GM18505 (cell line): ENCODE measurements at regions not wholly inside any gene's neighbourhood (a gene's known extent, or its start where the extent isn't known, plus 50 kb on each side); places are given as distances from the start of the nearest gene placed in this dataset.
"Not testable (repeated sequence)": the region's sequence is repeated elsewhere in the genome, so short reads cannot be mapped to it uniquely, and the experiment has no call there.

Experiments
- ATAC-seq: cut with Tn5 transposase; IDR thresholded peaks from one replicate; pipeline ENCODE4 v1.9.1; 2021; ENCODE audit not compliant: unreplicated experiment
- POLR2A ChIP-seq: IDR thresholded peaks from 4 replicates; pipeline ENCODE4 v1.6.1; 2011; ENCODE audit warnings: borderline replicate concordance; ENCODE audit not compliant: insufficient read depth, insufficient read length; ENCODE audit errors: extremely low read depth

DNA sequence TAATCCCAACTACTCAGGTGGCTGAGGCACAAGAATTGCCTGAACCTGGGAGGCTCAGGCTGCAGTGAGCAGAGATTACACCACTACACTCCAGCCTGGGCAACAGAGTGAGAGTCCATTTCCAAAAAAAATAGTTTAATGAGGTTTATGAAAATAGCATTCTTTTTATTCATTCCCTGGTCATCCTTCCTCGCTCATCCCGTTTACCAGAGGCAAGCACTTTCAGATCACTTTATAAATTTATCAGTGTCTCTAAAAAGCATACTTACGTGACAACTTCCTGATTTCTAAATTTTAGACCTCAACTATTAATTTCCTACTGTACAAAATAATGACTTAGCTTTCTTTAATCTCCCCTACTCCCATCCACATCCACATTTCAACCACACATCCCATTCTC is 864.8 kb downstream of the EPHA4 start:
- no peak for TF ChIP-seq POLR2A
- ATAC-seq: no peak

DNA sequence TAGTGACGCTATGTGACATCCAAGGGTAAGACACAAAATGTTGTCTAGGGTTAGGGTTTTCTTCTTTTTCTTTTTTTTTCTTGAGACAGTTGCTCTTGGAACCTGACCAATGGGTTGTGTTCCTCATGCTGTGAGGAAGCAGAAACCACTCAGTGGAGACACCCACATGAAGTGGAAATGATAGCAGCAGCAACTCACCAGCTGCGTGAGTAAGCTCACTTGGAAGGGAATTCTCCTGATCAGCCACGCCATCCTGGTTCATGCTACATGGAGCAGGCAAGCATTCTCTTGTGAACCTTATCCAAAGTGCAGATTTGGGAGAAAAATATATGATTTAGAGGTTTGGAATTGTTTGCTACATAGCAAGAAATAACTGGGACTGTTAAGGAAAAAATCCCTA is 863.7 kb downstream of the EPHA4 start:
- TF ChIP-seq POLR2A: no peak
- ATAC-seq: no peak

DNA sequence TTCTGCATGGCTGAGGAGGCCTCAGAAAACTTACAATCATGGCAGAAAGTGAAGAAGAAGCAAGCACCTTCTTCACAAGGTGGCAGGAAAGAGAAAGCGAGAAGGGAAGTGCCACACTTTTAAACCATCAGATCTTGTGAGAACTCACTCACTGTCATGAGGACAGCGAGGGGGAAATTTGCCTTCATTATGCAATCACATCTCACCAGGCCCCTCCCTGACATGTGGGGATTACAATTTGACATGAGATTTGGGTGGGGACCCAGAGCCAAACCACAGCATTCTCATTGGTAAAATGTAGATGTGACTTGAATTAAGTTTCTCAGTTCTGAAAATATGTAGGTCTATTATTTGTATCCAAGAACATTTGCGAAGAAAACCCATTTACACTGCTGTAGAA is 854.8 kb downstream of the EPHA4 start:
- TF ChIP-seq POLR2A: no peak

DNA sequence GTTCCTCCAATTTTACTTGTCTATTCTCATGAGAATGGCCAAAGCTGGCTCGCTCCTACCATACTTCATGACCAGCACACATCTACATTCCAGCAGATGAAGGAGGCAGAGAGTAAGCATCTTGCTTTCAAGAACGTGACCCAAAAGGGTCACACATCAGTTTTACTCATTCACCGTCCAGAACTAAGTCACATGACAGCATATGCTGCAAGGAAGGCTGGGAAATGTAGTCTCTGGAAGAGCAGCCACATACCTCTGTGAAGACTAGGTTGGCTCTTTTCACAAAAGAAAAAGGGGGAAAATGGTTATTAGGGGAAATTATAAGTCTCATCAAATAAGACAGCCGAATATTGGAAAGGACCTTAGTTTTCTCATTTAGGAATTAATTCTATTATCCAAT is 835.3 kb downstream of the EPHA4 start:
- no peak for ATAC-seq

More for the DNA sequence above, 854.8 kb downstream of the EPHA4 start:
- no peak for ATAC-seq

DNA sequence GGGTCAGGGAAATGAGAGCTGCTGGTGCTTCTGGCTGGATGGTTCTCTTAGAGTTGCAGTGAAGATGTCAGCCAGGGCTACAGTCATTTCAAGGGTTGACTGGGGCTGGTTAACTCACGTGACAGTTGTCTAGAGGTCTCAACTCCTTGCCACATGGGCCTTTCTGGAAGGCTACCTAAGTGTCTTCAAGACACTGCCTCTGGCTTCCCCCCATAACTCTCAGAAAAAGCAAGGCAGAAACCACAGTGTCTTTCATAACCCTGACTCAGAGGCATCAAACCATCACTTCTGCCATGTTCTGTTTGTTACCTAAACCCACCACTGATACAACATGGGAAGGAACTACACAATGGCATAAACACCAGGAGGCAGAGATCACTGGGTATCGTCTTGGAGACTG is 828.9 kb downstream of the EPHA4 start:
- TF ChIP-seq POLR2A: no peak
- ATAC-seq: no peak

More for the DNA sequence above, 835.3 kb downstream of the EPHA4 start:
- TF ChIP-seq POLR2A: no peak

DNA sequence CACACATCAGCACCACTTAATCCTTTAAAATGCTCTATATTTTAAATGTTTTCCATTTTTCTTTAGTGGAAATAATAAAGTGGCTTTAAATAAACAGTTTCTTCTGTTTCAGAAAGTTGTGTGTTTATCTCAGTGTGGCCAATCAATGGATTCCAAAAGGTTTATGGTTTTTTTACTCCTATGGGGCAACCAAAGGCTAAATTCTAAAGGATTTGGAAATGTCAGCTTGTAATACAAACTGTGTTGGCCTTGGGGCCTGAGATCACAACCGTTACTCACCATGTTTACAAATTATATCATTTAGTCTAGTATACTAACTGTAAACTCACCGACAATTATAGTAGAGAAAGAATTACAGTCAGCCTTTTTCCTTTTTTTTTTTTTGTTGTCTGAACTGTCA is 827.2 kb downstream of the EPHA4 start:
- ATAC-seq: no peak

DNA sequence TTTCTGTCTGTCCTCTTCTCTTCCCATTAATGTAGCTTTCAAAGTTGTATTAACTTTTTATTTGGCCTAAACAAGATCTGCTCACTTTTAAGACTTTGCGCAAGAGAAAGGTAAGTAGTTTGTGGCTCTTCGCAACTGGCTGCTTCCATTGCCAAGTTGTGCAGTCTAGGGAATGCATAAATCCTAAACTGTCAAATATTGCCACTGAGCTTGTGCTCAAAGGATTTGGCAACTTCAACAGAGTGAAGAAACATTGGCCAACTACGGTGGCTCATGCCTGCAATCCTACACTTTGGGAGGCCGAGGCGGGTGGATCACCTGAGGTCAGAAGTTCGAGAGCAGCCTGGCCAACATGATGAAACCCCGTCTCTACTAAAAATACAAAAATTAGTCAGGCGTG is 826.4 kb downstream of the EPHA4 start:
- no peak for TF ChIP-seq POLR2A
- no peak for ATAC-seq

More for the DNA sequence above, 827.2 kb downstream of the EPHA4 start:
- TF ChIP-seq POLR2A: no peak

DNA sequence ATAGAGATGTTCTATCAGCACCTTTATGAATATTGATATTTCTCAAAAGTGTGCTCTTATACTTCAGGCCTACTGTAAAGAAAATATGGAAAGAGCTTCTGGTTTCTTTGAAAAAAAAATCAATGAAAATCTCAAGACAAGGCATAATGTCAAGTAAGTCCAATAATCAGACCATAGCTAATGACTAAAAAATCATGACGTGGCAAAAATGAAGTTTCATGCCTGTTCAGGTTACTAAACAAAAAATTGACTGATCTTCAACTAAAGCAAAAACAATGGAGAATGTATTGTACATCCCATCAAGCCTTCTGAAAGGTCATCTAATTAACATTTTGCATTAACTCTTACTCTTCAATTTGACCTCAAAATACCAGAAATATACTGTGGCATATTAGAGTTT is 824.4 kb downstream of the EPHA4 start:
- no peak for TF ChIP-seq POLR2A
- ATAC-seq: no peak

DNA sequence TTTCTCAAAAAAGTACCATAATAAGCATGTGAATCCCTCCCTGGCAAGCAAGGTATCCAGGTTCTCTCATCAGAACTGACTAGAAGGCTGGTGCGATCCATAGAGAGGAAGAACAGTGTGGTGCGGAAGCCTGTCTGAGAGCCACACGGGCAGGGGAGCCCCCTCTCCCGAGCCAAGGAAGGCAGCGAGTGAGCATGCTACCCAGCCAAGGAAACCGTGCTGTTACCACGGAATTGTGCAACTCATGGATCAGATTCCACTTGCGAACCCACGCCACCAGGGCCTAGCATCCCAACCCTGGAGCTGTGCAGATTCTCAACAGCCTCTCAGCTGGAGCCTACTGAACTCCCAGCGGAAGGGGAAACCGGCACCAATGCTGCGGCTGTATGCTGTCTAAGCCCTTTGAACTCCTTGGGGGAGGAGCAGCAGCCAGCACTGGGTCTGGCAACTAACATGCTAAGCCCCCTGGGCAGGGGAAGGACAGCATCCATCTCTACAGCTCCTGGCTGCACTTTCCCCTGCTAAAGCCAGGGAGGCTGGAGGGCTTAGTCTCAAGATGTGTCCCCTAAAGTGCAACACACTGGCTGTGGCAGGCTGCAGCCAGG is 823.1 kb downstream of the EPHA4 start:
- TF ChIP-seq POLR2A: no peak
- ATAC-seq: no peak

DNA sequence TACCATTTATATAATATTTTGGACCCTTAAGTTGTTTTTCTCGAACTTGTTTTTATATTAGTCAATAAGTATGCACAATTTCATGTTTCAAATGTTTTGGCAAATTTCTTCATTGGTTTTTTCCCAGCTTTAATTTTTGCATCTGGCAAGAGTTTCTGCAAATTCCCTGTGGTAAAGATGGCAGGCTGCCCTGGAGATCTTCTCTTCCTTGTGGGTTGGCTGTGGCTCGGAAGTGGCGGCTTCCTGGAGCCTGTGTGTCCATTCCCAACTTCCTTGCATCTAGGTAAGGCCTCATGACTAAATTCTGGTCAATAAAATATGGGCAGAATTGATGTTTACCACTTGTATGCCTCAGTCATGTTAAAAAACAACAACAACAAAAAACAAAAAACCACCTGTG is 818.6 kb downstream of the EPHA4 start:
- TF ChIP-seq POLR2A: no peak
- no peak for ATAC-seq

DNA sequence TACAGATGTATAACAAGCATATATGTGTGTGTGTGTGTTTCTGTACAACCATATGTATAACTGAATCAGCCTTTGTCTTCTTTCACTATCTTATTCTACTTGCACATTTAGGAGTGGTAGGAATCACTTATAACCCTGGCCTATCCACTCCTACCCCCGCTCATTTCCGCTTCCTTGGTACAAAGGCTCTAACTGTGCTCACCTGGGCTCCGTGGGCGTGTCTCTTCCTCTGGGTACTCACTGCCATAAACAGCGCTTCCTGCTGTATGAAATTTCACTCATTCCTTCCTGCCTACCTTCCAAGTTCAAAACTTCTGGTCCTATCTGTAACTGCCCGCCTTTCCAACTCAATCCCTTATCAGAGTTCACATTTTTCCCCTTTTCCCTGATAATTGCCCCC is 815.5 kb downstream of the EPHA4 start:
- ATAC-seq: no peak
- TF ChIP-seq POLR2A: no peak

DNA sequence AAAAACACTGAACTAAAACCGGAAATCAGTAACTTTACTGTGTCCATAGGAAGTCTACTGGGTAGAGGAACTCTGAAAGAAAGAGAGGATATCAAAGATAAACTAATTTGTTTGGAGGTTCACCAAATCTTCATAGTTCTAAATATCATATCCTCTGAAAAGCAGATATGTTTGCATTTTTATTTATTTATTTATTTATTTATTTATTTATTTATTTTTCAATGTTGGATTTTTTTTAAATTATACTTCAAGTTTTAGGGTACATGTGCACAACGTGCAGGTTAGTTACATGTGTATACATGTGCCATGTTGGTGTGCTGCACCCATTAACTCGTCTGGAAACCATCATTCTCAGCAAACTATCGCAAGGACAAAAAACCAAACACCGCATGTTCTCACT is 813.7 kb downstream of the EPHA4 start:
- ATAC-seq: not testable (repeated sequence)

DNA sequence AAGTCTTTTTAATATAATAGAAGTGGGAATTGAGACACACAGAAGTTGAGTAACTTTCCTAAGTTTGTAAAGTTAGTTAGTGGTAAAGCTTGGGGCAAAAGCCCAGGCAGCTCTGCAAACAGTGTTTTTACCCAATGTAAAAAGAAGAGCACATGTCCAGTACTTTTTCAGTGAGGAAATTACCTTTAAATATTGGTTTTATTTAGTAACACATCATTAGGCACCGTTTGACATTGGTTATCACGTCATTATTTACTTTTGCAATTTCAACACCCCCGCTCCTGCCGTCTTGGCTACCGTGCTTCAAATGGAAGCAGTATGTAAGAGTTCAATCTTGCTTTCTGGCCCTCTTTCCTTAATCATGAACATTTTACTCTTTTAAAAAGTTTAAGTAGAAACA is 807.9 kb downstream of the EPHA4 start:
- no peak for TF ChIP-seq POLR2A
- ATAC-seq: no peak

DNA sequence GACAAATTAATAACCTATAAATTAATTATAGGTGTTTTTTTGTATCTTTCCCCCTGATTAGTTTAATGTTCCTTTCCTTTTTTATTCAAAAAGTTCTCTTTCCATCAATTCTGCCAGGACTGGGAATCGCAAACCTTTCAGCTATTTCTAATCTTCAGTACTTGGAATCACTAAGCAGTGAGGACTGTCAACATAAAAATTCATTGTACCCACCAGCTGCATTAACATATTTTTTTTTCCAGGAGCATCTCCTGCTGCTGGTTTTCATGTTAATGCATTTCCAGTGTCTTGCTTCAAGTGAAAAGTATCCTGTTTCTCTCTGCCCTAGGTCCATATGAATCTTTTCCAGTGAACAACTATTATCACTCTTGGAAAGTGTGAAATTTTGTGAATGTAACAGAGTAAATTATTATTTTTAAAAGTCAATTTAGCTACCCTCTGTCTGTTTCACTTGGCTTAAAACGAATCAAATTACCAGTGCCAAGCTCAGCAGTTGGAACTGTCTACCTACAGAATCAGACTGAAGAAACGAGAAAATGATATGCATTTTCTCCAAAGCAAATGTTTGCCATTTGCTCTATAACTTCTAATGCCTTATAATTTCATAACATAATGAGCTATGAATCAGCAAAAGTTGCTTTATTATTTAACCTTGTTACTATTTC is 804.4 kb downstream of the EPHA4 start:
- ATAC-seq: no peak
- TF ChIP-seq POLR2A: no peak
